Activated CD8-positive, alpha-beta memory T cell treated with anti-CD3 and anti-CD28 coated beads, Interleukin-2, amount 50 U/mL, for 1 hour (primary cell): ENCODE measurements at regions not wholly inside any gene's neighbourhood (a gene's known extent, or its start where the extent isn't known, plus 50 kb on each side); places are given as distances from the start of the nearest gene placed in this dataset.

Experiments
- DNase-seq: peaks from one replicate; pipeline ENCODE4 v3.0.0-alpha.2; 2020; ENCODE audit errors: extremely low read depth

GRCh38 chr9:81391457-81391825 is 297.9 kb downstream of the TLE1 start:
- no peak for DNase-seq

- no peak for DNase-seq
These were observed 298.4 kb downstream of the TLE1 start for GRCh38 chr9:81390792-81391456.

- DNase-seq = no peak
These were observed 299.8 kb downstream of the TLE1 start for GRCh38 chr9:81389569-81389993.

GRCh38 chr9:81388831-81389230 is 300.5 kb downstream of the TLE1 start:
- DNase-seq = no peak

- DNase-seq = no peak
These were observed 301.8 kb downstream of the TLE1 start for GRCh38 chr9:81387360-81388106.

GRCh38 chr9:81384911-81385310 is 304.4 kb downstream of the TLE1 start:
- DNase-seq = no peak

GRCh38 chr9:81382281-81382680 is 307.1 kb downstream of the TLE1 start:
- no peak for DNase-seq

GRCh38 chr9:81381694-81382093 is 307.7 kb downstream of the TLE1 start:
- DNase-seq = no peak

- DNase-seq = no peak
These were observed 308.6 kb downstream of the TLE1 start for GRCh38 chr9:81380504-81381359.

GRCh38 chr9:81379655-81380054 is 309.7 kb downstream of the TLE1 start:
- DNase-seq = no peak

GRCh38 chr9:81377921-81378320 is 311.4 kb downstream of the TLE1 start:
- DNase-seq = no peak

GRCh38 chr9:81377320-81377719 is 312.0 kb downstream of the TLE1 start:
- DNase-seq = no peak

GRCh38 chr9:81375187-81376100 is 313.9 kb downstream of the TLE1 start:
- DNase-seq = no peak

- no peak for DNase-seq
These were observed 314.7 kb downstream of the TLE1 start for GRCh38 chr9:81374459-81375186.

GRCh38 chr9:81373294-81373693 is 316.1 kb downstream of the TLE1 start:
- no peak for DNase-seq

GRCh38 chr9:81372628-81373191 is 316.6 kb downstream of the TLE1 start:
- no peak for DNase-seq

GRCh38 chr9:81371824-81372223 is 317.5 kb downstream of the TLE1 start:
- DNase-seq = no peak

- DNase-seq = no peak
These were observed 318.7 kb downstream of the TLE1 start for GRCh38 chr9:81370650-81371049.

GRCh38 chr9:81370096-81370495 is 319.3 kb downstream of the TLE1 start:
- no peak for DNase-seq

- DNase-seq = no peak
These were observed 320.2 kb downstream of the TLE1 start for GRCh38 chr9:81369121-81369520.
